PC-3 (cell line): ENCODE measurements at regions not wholly inside any gene's neighbourhood (a gene's known extent, or its start where the extent isn't known, plus 50 kb on each side); places are given as distances from the start of the nearest gene placed in this dataset.

ENCODE experiments used
- ATAC-seq: fragments of 200-7000 bp; cut with Tn5 transposase; 2 replicates; pipeline ENCODE4 v1.9.1; 2020; ENCODE audit warnings: mild to moderate bottlenecking, moderate library complexity
- BruUV-seq: library from RNA; stranded (reverse); fragments of 400-500 nt; replicated peaks from 2 replicates; lab custom pipeline; 2021; lab: Mats Ljungman, UMichigan
- CTCF ChIA-PET: fragments of 300-600 bp; sonication (Branson Sonifier 250); formaldehyde crosslinking; loops from one replicate; lab custom pipeline; 2022; ENCODE audit warnings: antibody characterized with exemption; lab: Charles Lee
- POLR2A ChIA-PET: fragments of 300-600 bp; sonication (Branson Sonifier 250); formaldehyde crosslinking; loops from one replicate; lab custom pipeline; 2022; ENCODE audit warnings: antibody characterized with exemption; ENCODE audit not compliant: unreplicated experiment; lab: Charles Lee
- DNase-seq: peaks from one replicate; pipeline ENCODE4 v3.0.0-alpha.2; 2015
- H2AFZ ChIP-seq: fragments of 300-600 bp; sonication (generic); 2 replicates; pipeline ENCODE4 v1.6.0; 2016; ENCODE audit warnings: antibody characterized with exemption, low read length
- H3F3A ChIP-seq: fragments of 300-600 bp; sonication (generic); one replicate; pipeline ENCODE4 v1.6.0; 2017; ENCODE audit warnings: antibody characterized with exemption, low read length, control low read depth, mild to moderate bottlenecking; ENCODE audit not compliant: unreplicated experiment
- H3K27ac ChIP-seq: fragments of 300-600 bp; sonication (generic); 2 replicates; pipeline ENCODE4 v1.5.1; 2016; ENCODE audit warnings: mild to moderate bottlenecking, low read length
- H3K27me3 ChIP-seq: fragments of 300-600 bp; sonication (generic); 2 replicates; pipeline ENCODE4 v1.6.1; 2016; ENCODE audit warnings: low read length, mixed read lengths
- H3K36me3 ChIP-seq: fragments of 300-600 bp; sonication (generic); 2 replicates; pipeline ENCODE4 v1.6.1; 2016; ENCODE audit warnings: low read depth, mixed run types, low read length, mixed read lengths
- H3K4me1 ChIP-seq: fragments of 300-600 bp; sonication (generic); 2 replicates; pipeline ENCODE4 v1.5.1; 2016; ENCODE audit warnings: low read length; ENCODE audit not compliant: insufficient read depth
- H3K4me2 ChIP-seq: fragments of 300-600 bp; sonication (generic); 2 replicates; pipeline ENCODE4 v1.6.0; 2016; ENCODE audit warnings: low read length
- H3K4me3 ChIP-seq: fragments of 300-600 bp; sonication (generic); 2 replicates; pipeline ENCODE4 v1.5.1; 2016; ENCODE audit warnings: mild to moderate bottlenecking, low read length, mixed read lengths
- H3K79me2 ChIP-seq: fragments of 300-600 bp; sonication (generic); 2 replicates; pipeline ENCODE4 v1.6.1; 2017; ENCODE audit warnings: low read length, mixed read lengths
- H3K9ac ChIP-seq: fragments of 300-600 bp; sonication (generic); 2 replicates; pipeline ENCODE4 v1.6.0; 2016; ENCODE audit warnings: mild to moderate bottlenecking, low read length
- H3K9me2 ChIP-seq: fragments of 300-600 bp; sonication (generic); replicated peaks from 2 replicates; pipeline ENCODE4 v1.6.1; 2016; ENCODE audit warnings: mixed run types, low read length, mixed read lengths
- H3K9me3 ChIP-seq: fragments of 300-600 bp; sonication (generic); 2 replicates; pipeline ENCODE4 v1.6.1; 2016; ENCODE audit warnings: low read length, mixed read lengths
- H4K20me1 ChIP-seq: fragments of 300-600 bp; sonication (generic); 2 replicates; pipeline ENCODE4 v1.6.1; 2016; ENCODE audit warnings: low read length, mixed read lengths
- CTCF ChIP-seq: fragments of 300-600 bp; sonication (generic); conservative IDR thresholded peaks from 2 replicates; pipeline ENCODE4 v1.5.1; 2017; ENCODE audit warnings: antibody characterized with exemption, low read depth, mild to moderate bottlenecking, low read length
- EZH2 ChIP-seq: fragments of 300-600 bp; sonication (generic); IDR thresholded peaks from one replicate; pipeline ENCODE4 v1.6.1; 2017; ENCODE audit warnings: antibody characterized with exemption, mild to moderate bottlenecking, low read length; ENCODE audit not compliant: unreplicated experiment
- EZH2phosphoT487 ChIP-seq: fragments of 300-600 bp; sonication (generic); IDR thresholded peaks from 2 replicates; pipeline ENCODE4 v1.6.1; 2018; ENCODE audit warnings: mild to moderate bottlenecking, antibody characterized with exemption, low read length, borderline replicate concordance
- intact Hi-C: fragments of 100-400 bp; cut with micrococcal nuclease; formaldehyde crosslinking; loops from 2 replicates; pipeline ENCODE4 v1.9.0; 2023

- H3F3A ChIP-seq: no peaks in the 10 kb centered on the region
- no peak for ATAC-seq
- no peak for TF ChIP-seq EZH2phosphoT487
- TF ChIP-seq CTCF: no peak
- TF ChIP-seq EZH2: no peak
- H4K20me1 ChIP-seq: no peaks in the 10 kb centered on the region
- ChIA-PET POLR2A (no interaction called here), CTCF (no interaction called here)
- H3K36me3 ChIP-seq: no peaks in the 10 kb centered on the region
- no peak overlapping the region for H3K9ac ChIP-seq
- H3K27me3 ChIP-seq: no peaks in the 10 kb centered on the region
- H3K27ac ChIP-seq: no peak overlapping the region
- no peak for DNase-seq
- H3K79me2 ChIP-seq: no peaks in the 10 kb centered on the region
- no peaks in the 10 kb centered on the region for H3K9me2 ChIP-seq
- H3K9me3 ChIP-seq: no peaks in the 10 kb centered on the region
- peaks cover 12% of the 10 kb centered on the region for H3K4me1 ChIP-seq
- no peak overlapping the region for H3K4me3 ChIP-seq
- H2AFZ ChIP-seq: no peak overlapping the region
- no peak overlapping the region for H3K4me2 ChIP-seq
- intact Hi-C loops: no loop called here
- no TSS peak for BruUV-seq
Measured at GRCh38 chr12:83225806-83226205, 539.1 kb downstream of the TMTC2 start.

GRCh38 chr12:83224012-83224411, 537.3 kb downstream of the TMTC2 start:
- Histone ChIP-seq H3K79me2 (no peaks in the 10 kb centered on the region), H3K9ac (no peak overlapping the region), H3F3A (no peaks in the 10 kb centered on the region), H3K27me3 (no peaks in the 10 kb centered on the region), H3K9me2 (no peaks in the 10 kb centered on the region), H3K9me3 (no peaks in the 10 kb centered on the region), H3K36me3 (no peaks in the 10 kb centered on the region), H3K4me1 (peaks cover 14% of the 10 kb centered on the region), H3K4me3 (no peak overlapping the region), H3K27ac (no peak overlapping the region), H4K20me1 (no peaks in the 10 kb centered on the region), H2AFZ (no peak overlapping the region), H3K4me2 (no peak overlapping the region)
- intact Hi-C loops: no loop called here
- ATAC-seq (no peak), DNase-seq (no peak)
- CTCF ChIA-PET: no interaction called here
- BruUV-seq: no TSS peak
- POLR2A ChIA-PET: no interaction called here
- TF ChIP-seq EZH2phosphoT487 (no peak), EZH2 (no peak), CTCF (no peak)

- H3K36me3 ChIP-seq: no peaks in the 10 kb centered on the region
- H3K4me2 ChIP-seq: no peak overlapping the region
- no peaks in the 10 kb centered on the region for H3K9me2 ChIP-seq
- H3K4me1 ChIP-seq: peaks cover 14% of the 10 kb centered on the region
- DNase-seq (no peak), ATAC-seq (no peak)
- H2AFZ ChIP-seq: no peak overlapping the region
- no peak for TF ChIP-seq EZH2phosphoT487
- TF ChIP-seq CTCF: no peak
- TF ChIP-seq EZH2: no peak
- 0 out of 2 replicates have a peak overlapping the region, but pooled peaks have one; percentile 9 for H3K27ac ChIP-seq
- H3K4me3 ChIP-seq: no peak overlapping the region
- intact Hi-C loops: loop anchor here (1.0 kb wide), 1 partner anchor 204 kb away; no protein-coding TSS in a partner anchor
- no peaks in the 10 kb centered on the region for H3F3A ChIP-seq
- ChIA-PET POLR2A (no interaction called here), CTCF (no interaction called here)
- BruUV-seq: no TSS peak
- no peak overlapping the region for H3K9ac ChIP-seq
- no peaks in the 10 kb centered on the region for H3K9me3 ChIP-seq
- no peaks in the 10 kb centered on the region for H3K27me3 ChIP-seq
- no peaks in the 10 kb centered on the region for H3K79me2 ChIP-seq
- H4K20me1 ChIP-seq: no peaks in the 10 kb centered on the region
Measured at GRCh38 chr12:83220774-83221173, 534.1 kb downstream of the TMTC2 start.
